ENCODE measurements at regions not wholly inside any gene's neighbourhood (a gene's known extent, or its start where the extent isn't known, plus 50 kb on each side); places are given as distances from the start of the nearest gene placed in this dataset.

DNA sequence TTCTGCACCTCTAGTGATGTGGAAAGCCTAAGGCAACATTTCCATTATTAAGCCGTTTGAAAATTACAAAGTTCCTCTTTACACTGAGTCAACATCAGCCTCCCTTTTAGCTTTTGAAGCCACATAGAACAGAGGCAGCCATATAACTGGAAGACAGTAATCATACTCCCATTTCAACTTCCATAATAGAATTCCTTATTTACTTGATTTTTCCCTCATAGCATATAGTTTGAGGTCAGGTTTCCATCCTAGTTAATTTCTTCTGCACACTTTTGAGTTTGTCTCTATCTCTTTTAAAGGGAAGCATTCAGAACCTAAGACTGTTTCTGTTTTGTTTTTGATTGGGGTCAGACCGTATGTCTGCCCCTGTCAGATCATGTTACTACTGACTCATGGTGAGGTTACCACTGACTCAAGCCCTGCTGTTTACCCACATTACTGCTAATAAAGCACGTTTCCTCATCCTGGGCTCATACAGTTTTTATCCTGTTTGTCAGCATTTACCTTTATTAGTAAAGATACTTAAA is 161.0 kb downstream of the SLC38A4 start:
- no peak overlapping the region for H3K27ac ChIP-seq (ENCODE audit: low read depth, low read length, poor library complexity, severe bottlenecking)
- peaks cover 32% of the 10 kb centered on the region for H3K4me1 ChIP-seq (ENCODE audit: insufficient read depth, low read length, poor library complexity, severe bottlenecking)

DNA sequence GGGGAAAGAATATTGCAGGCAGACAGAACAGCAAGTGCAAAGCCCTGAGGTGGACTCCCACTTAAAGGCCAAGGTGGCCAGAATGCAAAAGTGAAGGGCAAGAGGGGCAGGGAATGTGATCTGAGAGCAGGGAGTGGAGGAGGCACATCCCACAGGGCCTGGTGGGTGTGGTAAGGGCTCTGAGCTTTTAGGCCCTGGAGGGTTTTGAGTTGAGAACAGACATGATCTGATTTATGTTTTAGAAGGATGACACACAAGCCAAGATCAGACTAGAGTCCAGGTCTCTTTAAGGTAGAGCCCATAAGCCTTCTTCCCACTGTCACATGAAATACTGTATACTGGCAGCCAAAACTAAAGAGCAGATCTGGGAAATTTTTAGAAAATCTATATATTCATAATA is 162.5 kb downstream of the SLC38A4 start:
- no TSS peak for BruUV-seq (replicated peaks)
- intact Hi-C loops (cut with micrococcal nuclease; ENCODE audit: unreplicated experiment): loop anchor here (5.0 kb wide), 2 partner anchors 231 to 276 kb away; no protein-coding TSS in a partner anchor
- no peaks in the 10 kb centered on the region for H3K9me3 ChIP-seq (ENCODE audit: low read depth, low read length, poor library complexity, severe bottlenecking)
- DNase-seq (ENCODE audit: low spot score): no peak
- no peaks in the 10 kb centered on the region for H3K36me3 ChIP-seq (ENCODE audit: insufficient read depth, low read length, poor library complexity, severe bottlenecking)
- H3K27ac ChIP-seq (ENCODE audit: low read depth, low read length, poor library complexity, severe bottlenecking): no peak overlapping the region
- no peak for TF ChIP-seq EZH2 (IDR thresholded peaks at IDR 0.05; ENCODE audit: borderline replicate concordance, low read depth, low read length, poor library complexity, severe bottlenecking)
- TF ChIP-seq, protein P1, sequence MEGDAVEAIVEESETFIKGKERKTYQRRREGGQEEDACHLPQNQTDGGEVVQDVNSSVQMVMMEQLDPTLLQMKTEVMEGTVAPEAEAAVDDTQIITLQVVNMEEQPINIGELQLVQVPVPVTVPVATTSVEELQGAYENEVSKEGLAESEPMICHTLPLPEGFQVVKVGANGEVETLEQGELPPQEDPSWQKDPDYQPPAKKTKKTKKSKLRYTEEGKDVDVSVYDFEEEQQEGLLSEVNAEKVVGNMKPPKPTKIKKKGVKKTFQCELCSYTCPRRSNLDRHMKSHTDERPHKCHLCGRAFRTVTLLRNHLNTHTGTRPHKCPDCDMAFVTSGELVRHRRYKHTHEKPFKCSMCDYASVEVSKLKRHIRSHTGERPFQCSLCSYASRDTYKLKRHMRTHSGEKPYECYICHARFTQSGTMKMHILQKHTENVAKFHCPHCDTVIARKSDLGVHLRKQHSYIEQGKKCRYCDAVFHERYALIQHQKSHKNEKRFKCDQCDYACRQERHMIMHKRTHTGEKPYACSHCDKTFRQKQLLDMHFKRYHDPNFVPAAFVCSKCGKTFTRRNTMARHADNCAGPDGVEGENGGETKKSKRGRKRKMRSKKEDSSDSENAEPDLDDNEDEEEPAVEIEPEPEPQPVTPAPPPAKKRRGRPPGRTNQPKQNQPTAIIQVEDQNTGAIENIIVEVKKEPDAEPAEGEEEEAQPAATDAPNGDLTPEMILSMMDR (conservative IDR thresholded peaks at IDR 0.05; ENCODE audit: low read depth, low read length): no peak
- H3K4me1 ChIP-seq (ENCODE audit: insufficient read depth, low read length, poor library complexity, severe bottlenecking): peaks cover 47% of the 10 kb centered on the region
- H3K27me3 ChIP-seq (replicated peaks; ENCODE audit: insufficient read depth, low read depth, low read length, poor library complexity): no peaks in the 10 kb centered on the region
- CTCF ChIA-PET: no interaction called here
- POLR2A ChIA-PET (ENCODE audit: low non-redundant PET): no interaction called here
- H3K4me3 ChIP-seq (ENCODE audit: low read depth, low read length, poor library complexity, severe bottlenecking): no peak overlapping the region

More for the DNA sequence above, 161.0 kb downstream of the SLC38A4 start:
- intact Hi-C loops (cut with micrococcal nuclease; ENCODE audit: unreplicated experiment): loop anchor here (5.0 kb wide), 2 partner anchors 233 to 278 kb away; no protein-coding TSS in a partner anchor
- ChIA-PET CTCF (no interaction called here), POLR2A (ENCODE audit: low non-redundant PET) (interaction anchor here (1.1 kb wide), 1 partner anchor 306 kb away, joined by 4 read pairs; no protein-coding TSS in a partner anchor)
- H3K36me3 ChIP-seq (ENCODE audit: insufficient read depth, low read length, poor library complexity, severe bottlenecking): no peaks in the 10 kb centered on the region
- TF ChIP-seq, protein P1 (conservative IDR thresholded peaks at IDR 0.05; ENCODE audit: low read depth, low read length): no peak
- no peak for TF ChIP-seq EZH2 (IDR thresholded peaks at IDR 0.05; ENCODE audit: borderline replicate concordance, low read depth, low read length, poor library complexity, severe bottlenecking)
- H3K27me3 ChIP-seq (replicated peaks; ENCODE audit: insufficient read depth, low read depth, low read length, poor library complexity): no peaks in the 10 kb centered on the region
- no peak overlapping the region for H3K4me3 ChIP-seq (ENCODE audit: low read depth, low read length, poor library complexity, severe bottlenecking)
- no peaks in the 10 kb centered on the region for H3K9me3 ChIP-seq (ENCODE audit: low read depth, low read length, poor library complexity, severe bottlenecking)
- DNase-seq (ENCODE audit: low spot score): peak; percentile 53
- no TSS peak for BruUV-seq (replicated peaks)

DNA sequence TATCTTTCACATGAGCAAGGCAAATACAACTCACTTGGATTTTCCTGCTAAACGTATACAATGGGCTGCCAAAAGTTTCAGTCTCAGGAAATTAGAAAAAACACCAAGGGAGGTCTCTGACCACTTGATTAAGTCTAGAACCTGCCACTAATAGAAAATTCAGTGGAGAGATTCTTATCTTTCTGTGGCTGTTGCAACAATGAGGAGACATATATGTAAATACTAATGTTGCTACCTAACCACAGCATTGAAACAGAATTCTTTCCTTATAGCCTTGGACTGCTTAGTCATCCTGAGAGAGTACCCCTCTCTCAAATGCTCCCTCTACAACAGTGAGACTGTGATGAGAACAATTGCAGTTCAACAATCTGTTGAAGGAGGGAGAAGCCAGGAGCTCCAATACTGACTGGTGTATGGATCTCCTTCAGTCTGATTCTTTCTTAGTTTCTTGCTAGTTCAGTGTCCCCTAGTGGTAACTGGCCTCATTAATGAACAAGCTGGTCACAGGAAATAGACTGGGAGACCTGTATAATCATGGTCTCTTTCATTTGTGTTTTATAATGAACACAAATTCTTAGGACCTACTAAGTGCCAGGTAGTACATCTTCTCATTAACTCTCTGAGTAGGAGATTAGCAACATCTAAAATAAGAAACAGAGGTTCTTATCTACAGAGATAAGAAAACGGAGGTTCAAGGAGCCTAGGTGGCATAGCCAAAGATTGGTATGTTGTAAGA is 164.5 kb downstream of the SLC38A4 start:
- no peak for TF ChIP-seq EZH2 (IDR thresholded peaks at IDR 0.05; ENCODE audit: borderline replicate concordance, low read depth, low read length, poor library complexity, severe bottlenecking)
- TF ChIP-seq, protein P1 (conservative IDR thresholded peaks at IDR 0.05; ENCODE audit: low read depth, low read length): peak; percentile 91
- Histone ChIP-seq H3K27ac (ENCODE audit: low read depth, low read length, poor library complexity, severe bottlenecking) (peak overlapping the region; percentile 83), H3K27me3 (replicated peaks; ENCODE audit: insufficient read depth, low read depth, low read length, poor library complexity) (no peaks in the 10 kb centered on the region), H3K4me3 (ENCODE audit: low read depth, low read length, poor library complexity, severe bottlenecking) (no peak overlapping the region), H3K4me1 (ENCODE audit: insufficient read depth, low read length, poor library complexity, severe bottlenecking) (peaks cover 65% of the 10 kb centered on the region), H3K36me3 (ENCODE audit: insufficient read depth, low read length, poor library complexity, severe bottlenecking) (no peaks in the 10 kb centered on the region), H3K9me3 (ENCODE audit: low read depth, low read length, poor library complexity, severe bottlenecking) (no peaks in the 10 kb centered on the region)
- no TSS peak for BruUV-seq (replicated peaks)
- intact Hi-C loops (cut with micrococcal nuclease; ENCODE audit: unreplicated experiment): loop anchor here (1.0 to 5.0 kb wide), 3 partner anchors 229 to 289 kb away; partner anchors contain the start of gene SLC38A2
- ChIA-PET POLR2A (ENCODE audit: low non-redundant PET) (interaction anchor here (0.5 to 0.9 kb wide), 5 partner anchors 118 to 296 kb away, joined by 3 to 6 read pairs (median 3); no protein-coding TSS in a partner anchor), CTCF (interaction anchor here (0.6 to 1.1 kb wide), 10 partner anchors 10 to 536 kb away, joined by 3 to 8 read pairs (median 3); no protein-coding TSS in a partner anchor)
- peak; percentile 91 for DNase-seq (ENCODE audit: low spot score)
